Left lung (tissue), 4 donors: ENCODE measurements at regions not wholly inside any gene's neighbourhood (a gene's known extent, or its start where the extent isn't known, plus 50 kb on each side); places are given as distances from the start of the nearest gene placed in this dataset.
"Not testable (repeated sequence)": the region's sequence is repeated elsewhere in the genome, so short reads cannot be mapped to it uniquely, and the experiment has no call there.

ENCODE experiments used
- ATAC-seq: fragments of 200-7000 bp; cut with Tn5 transposase; one replicate; pipeline ENCODE4 v1.9.1; 2020; ENCODE audit warnings: moderate library complexity
- DNase-seq, 4 donors: peaks; one replicate each; pipeline ENCODE4 v3.0.0-alpha.2; 2013 to 2020
- H3K27ac ChIP-seq, 2 donors: fragments of 200-600 bp; sonication (generic) in 1 of 2; one replicate each; pipeline versions ENCODE4 v1.5.0 to v1.8.0; 2020 to 2021
- H3K27me3 ChIP-seq, 2 donors: fragments of 200-600 bp; sonication (generic) in 1 of 2; one replicate each; pipeline versions ENCODE4 v1.5.0 to v1.8.0; 2020 to 2021
- H3K36me3 ChIP-seq, 2 donors: fragments of 200-600 bp; sonication (generic) in 1 of 2; one replicate each; pipeline versions ENCODE4 v1.5.0 to v1.8.0; 2020 to 2021
- H3K4me1 ChIP-seq, 2 donors: fragments of 200-600 bp; one replicate each; pipeline ENCODE4 v1.8.0; 2021
- H3K4me3 ChIP-seq, 2 donors: fragments of 200-600 bp; sonication (generic) in 1 of 2; one replicate each; pipeline versions ENCODE4 v1.5.0 to v1.8.0; 2020 to 2021; ENCODE audit warnings: mild to moderate bottlenecking in 1 of 2
- H3K9me3 ChIP-seq, 2 donors: fragments of 200-600 bp; sonication (generic) in 1 of 2; one replicate each; pipeline versions ENCODE4 v1.5.0 to v1.8.0; 2020 to 2021
- CTCF ChIP-seq, 2 donors: fragments of 200-600 bp; sonication (generic) in 1 of 2; IDR thresholded peaks; one replicate each; pipeline versions ENCODE4 v1.5.0 to v1.8.0; 2021; ENCODE audit warnings: antibody characterized with exemption in 2 of 2
- intact Hi-C, 2 donors: fragments of 100-400 bp; cut with DNase I; formaldehyde crosslinking; loops; one replicate each; pipeline versions ENCODE4 v1.11.2 to v1.14.2; 2022
- donor health status: DM: no; HTN: yes; CAD: no.
- donor health status: DM: no; HTN: no; CAD: no.

- intact Hi-C loops: no loop called here
- Histone ChIP-seq H3K4me3 (no peak overlapping the region), H3K27ac (no peak overlapping the region), H3K9me3 (peaks cover 0 to 7% of the 10 kb centered on the region in 2 donors), H3K36me3 (no peaks in the 10 kb centered on the region), H3K27me3 (no peaks in the 10 kb centered on the region), H3K4me1 (no peaks in the 10 kb centered on the region)
- ATAC-seq: no peak
- DNase-seq: no peak
- no peak for TF ChIP-seq CTCF (IDR thresholded peaks at IDR 0.05)
These were observed 1168.0 kb downstream of the PLA2G4A start for GRCh38 chr1:187996780-187997179.

- no peak overlapping the region for H3K27ac ChIP-seq
- no peak for ATAC-seq
- DNase-seq: peak in 1 of 4 donors; percentile 1
- H3K4me3 ChIP-seq: no peak overlapping the region
- H3K4me1 ChIP-seq: no peaks in the 10 kb centered on the region
- no peak for TF ChIP-seq CTCF (IDR thresholded peaks at IDR 0.05)
- intact Hi-C loops: no loop called here
- no peaks in the 10 kb centered on the region for H3K27me3 ChIP-seq
- peaks cover 0 to 15% of the 10 kb centered on the region in 2 donors for H3K9me3 ChIP-seq
- no peaks in the 10 kb centered on the region for H3K36me3 ChIP-seq
These were observed 1171.2 kb downstream of the PLA2G4A start for GRCh38 chr1:187999973-188000372.

GRCh38 chr1:188003687-188004086 is 1174.9 kb downstream of the PLA2G4A start:
- H3K36me3 ChIP-seq, H3K4me1 ChIP-seq, intact Hi-C loops, ATAC-seq, DNase-seq, H3K27me3 ChIP-seq, H3K27ac ChIP-seq, H3K4me3 ChIP-seq: not testable (repeated sequence)
- peaks cover 0 to 15% of the 10 kb centered on the region in 2 donors for H3K9me3 ChIP-seq

GRCh38 chr1:188004849-188005248 is 1176.1 kb downstream of the PLA2G4A start:
- Histone ChIP-seq H3K36me3 (no peaks in the 10 kb centered on the region), H3K4me3 (no peak overlapping the region), H3K27ac (no peak overlapping the region), H3K27me3 (no peaks in the 10 kb centered on the region), H3K9me3 (peaks cover 0 to 15% of the 10 kb centered on the region in 2 donors), H3K4me1 (no peaks in the 10 kb centered on the region)
- ATAC-seq: no peak
- no peak for DNase-seq
- intact Hi-C loops: no loop called here
- no peak for TF ChIP-seq CTCF (IDR thresholded peaks at IDR 0.05)

- no peaks in the 10 kb centered on the region for H3K36me3 ChIP-seq
- H3K9me3 ChIP-seq: peaks cover 0 to 8% of the 10 kb centered on the region in 2 donors
- H3K4me3 ChIP-seq: no peak overlapping the region
- ATAC-seq (no peak), DNase-seq (no peak)
- no peaks in the 10 kb centered on the region for H3K27me3 ChIP-seq
- no peaks in the 10 kb centered on the region for H3K4me1 ChIP-seq
- intact Hi-C loops: no loop called here
- H3K27ac ChIP-seq: no peak overlapping the region
- TF ChIP-seq CTCF (IDR thresholded peaks at IDR 0.05): no peak
These were observed 1177.6 kb downstream of the PLA2G4A start for GRCh38 chr1:188006354-188006753.

GRCh38 chr1:188013222-188013849 is 1184.6 kb downstream of the PLA2G4A start:
- ATAC-seq, H3K27me3 ChIP-seq, H3K4me3 ChIP-seq, intact Hi-C loops, H3K36me3 ChIP-seq, H3K9me3 ChIP-seq, H3K27ac ChIP-seq, H3K4me1 ChIP-seq: not testable (repeated sequence)
- DNase-seq: peak in 1 of 4 donors; percentile 47
